ENCODE measurements at regions not wholly inside any gene's neighbourhood (a gene's known extent, or its start where the extent isn't known, plus 50 kb on each side); places are given as distances from the start of the nearest gene placed in this dataset.

GRCh38 chr2:7392076-7392787, 475.0 kb downstream of the RNF144A start:
- DNase-seq = peak; percentile 47

- no peak for DNase-seq
These were observed 477.0 kb downstream of the RNF144A start for GRCh38 chr2:7394195-7394594.

- DNase-seq = no peak
These were observed 483.4 kb downstream of the RNF144A start for GRCh38 chr2:7400628-7401027.

GRCh38 chr2:7403092-7403775, 486.0 kb downstream of the RNF144A start:
- no peak for DNase-seq

GRCh38 chr2:7405861-7406715, 488.9 kb downstream of the RNF144A start:
- DNase-seq = no peak

GRCh38 chr2:7407001-7407400, 489.8 kb downstream of the RNF144A start:
- DNase-seq = no peak

GRCh38 chr2:7407906-7408680, 490.9 kb downstream of the RNF144A start:
- DNase-seq = no peak

- DNase-seq = no peak
These were observed 494.5 kb downstream of the RNF144A start for GRCh38 chr2:7411691-7412090.

- no peak for DNase-seq
These were observed 500.9 kb downstream of the RNF144A start for GRCh38 chr2:7417845-7418742.

GRCh38 chr2:7419186-7419585, 502.0 kb downstream of the RNF144A start:
- no peak for DNase-seq

- no peak for DNase-seq
These were observed 502.7 kb downstream of the RNF144A start for GRCh38 chr2:7419814-7420311.

GRCh38 chr2:7420530-7420929, 503.3 kb downstream of the RNF144A start:
- no peak for DNase-seq

GRCh38 chr2:7424481-7424880, 507.3 kb downstream of the RNF144A start:
- DNase-seq = no peak

- peak; percentile 69 for DNase-seq
These were observed 510.3 kb downstream of the RNF144A start for GRCh38 chr2:7427293-7428060.

- no peak for DNase-seq
These were observed 511.4 kb downstream of the RNF144A start for GRCh38 chr2:7428454-7429204.

- no peak for DNase-seq
These were observed 512.5 kb downstream of the RNF144A start for GRCh38 chr2:7429733-7430132.

GRCh38 chr2:7430421-7430868, 513.2 kb downstream of the RNF144A start:
- DNase-seq = no peak

- no peak for DNase-seq
These were observed 513.8 kb downstream of the RNF144A start for GRCh38 chr2:7430869-7431641.

GRCh38 chr2:7432436-7432835, 515.2 kb downstream of the RNF144A start:
- DNase-seq = no peak
